GM12891 (cell line): ENCODE measurements at regions not wholly inside any gene's neighbourhood (a gene's known extent, or its start where the extent isn't known, plus 50 kb on each side); places are given as distances from the start of the nearest gene placed in this dataset.

ENCODE experiments used
- PAX5 ChIP-seq: IDR thresholded peaks from 2 replicates; pipeline ENCODE4 v1.6.1; 2011; ENCODE audit warnings: low read length, moderate library complexity, mild to moderate bottlenecking; ENCODE audit not compliant: insufficient read depth, severe bottlenecking
- POLR2A ChIP-seq: IDR thresholded peaks from 2 replicates; pipeline ENCODE4 v1.6.1; 2011; ENCODE audit warnings: low read depth, low read length, control low read depth
- POLR2AphosphoS5 ChIP-seq: IDR thresholded peaks from 2 replicates; pipeline ENCODE4 v1.6.1; 2011; ENCODE audit warnings: low read depth, low read length, control low read depth
- POU2F2 ChIP-seq: IDR thresholded peaks from 2 replicates; pipeline ENCODE4 v1.6.1; 2011; ENCODE audit warnings: low read depth, mild to moderate bottlenecking, control low read depth, low read length, moderate library complexity
- TAF1 ChIP-seq: IDR thresholded peaks from 2 replicates; pipeline ENCODE4 v1.6.1; 2011; ENCODE audit warnings: low read depth, low read length, control low read depth

GRCh38 chr6:3911614-3912336, 62.6 kb downstream of the FAM50B start:
- no peak for TF ChIP-seq PAX5
- TF ChIP-seq TAF1, result no peak
- no peak for TF ChIP-seq POLR2AphosphoS5
- no peak for TF ChIP-seq POLR2A
- TF ChIP-seq POU2F2, result no peak
